ENCODE measurements at regions not wholly inside any gene's neighbourhood (a gene's known extent, or its start where the extent isn't known, plus 50 kb on each side); places are given as distances from the start of the nearest gene placed in this dataset.
A peak's percentile ranks its signal among the peaks of the same experiment; 100 is the strongest.

GRCh38 chr12:54736549-54736948, 88.4 kb upstream of the DCD start:
- TF ChIP-seq, protein P1, sequence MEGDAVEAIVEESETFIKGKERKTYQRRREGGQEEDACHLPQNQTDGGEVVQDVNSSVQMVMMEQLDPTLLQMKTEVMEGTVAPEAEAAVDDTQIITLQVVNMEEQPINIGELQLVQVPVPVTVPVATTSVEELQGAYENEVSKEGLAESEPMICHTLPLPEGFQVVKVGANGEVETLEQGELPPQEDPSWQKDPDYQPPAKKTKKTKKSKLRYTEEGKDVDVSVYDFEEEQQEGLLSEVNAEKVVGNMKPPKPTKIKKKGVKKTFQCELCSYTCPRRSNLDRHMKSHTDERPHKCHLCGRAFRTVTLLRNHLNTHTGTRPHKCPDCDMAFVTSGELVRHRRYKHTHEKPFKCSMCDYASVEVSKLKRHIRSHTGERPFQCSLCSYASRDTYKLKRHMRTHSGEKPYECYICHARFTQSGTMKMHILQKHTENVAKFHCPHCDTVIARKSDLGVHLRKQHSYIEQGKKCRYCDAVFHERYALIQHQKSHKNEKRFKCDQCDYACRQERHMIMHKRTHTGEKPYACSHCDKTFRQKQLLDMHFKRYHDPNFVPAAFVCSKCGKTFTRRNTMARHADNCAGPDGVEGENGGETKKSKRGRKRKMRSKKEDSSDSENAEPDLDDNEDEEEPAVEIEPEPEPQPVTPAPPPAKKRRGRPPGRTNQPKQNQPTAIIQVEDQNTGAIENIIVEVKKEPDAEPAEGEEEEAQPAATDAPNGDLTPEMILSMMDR (IDR thresholded peaks at IDR 0.05; ENCODE audit: borderline replicate concordance, extremely low read depth, insufficient read depth): no peak

DNA sequence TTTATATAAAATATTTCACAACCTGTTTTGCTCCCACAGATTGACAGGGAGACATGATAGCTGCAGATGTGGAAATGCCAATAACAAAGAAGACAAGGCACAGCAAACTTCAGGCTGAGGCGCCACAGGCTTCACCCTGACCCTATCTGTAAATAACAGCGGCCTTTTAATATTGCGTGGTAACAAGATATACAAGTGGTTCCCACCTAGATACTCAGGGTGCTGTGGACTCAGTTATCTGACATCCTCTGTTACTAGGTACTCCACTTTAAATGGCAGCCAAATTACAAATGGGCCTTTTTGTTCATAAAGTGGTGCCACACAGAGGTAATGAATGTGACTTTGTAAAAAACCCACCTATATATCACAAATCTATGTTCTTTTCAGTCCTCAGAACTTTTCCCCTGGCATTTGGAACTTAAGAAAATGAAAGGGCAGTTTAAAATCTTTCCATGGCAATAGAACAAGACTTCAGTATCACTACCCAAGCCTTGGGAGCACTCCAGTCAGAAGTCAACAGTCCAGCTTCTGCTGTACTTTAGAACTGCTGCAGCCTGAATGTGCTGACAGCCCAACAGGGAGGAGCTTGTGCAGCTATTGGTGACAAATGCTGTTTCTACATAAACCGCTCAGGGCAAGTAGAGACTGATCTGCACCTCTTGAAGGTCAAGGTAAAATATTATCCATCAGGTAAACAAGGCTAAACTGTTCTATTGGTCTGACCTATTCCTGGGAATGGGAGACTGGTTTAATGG, 86.2 kb upstream of the DCD start:
- Histone ChIP-seq H3K27ac (ENCODE audit: low read depth in 2 of 2, low read length in 2 of 2) (peak overlapping the region; percentile 51 to 81), H3K9ac (ENCODE audit: low read length in 3 of 3) (no peak overlapping the region), H3K36me3 (ENCODE audit: control insufficient read depth in 2 of 3, insufficient read depth in 3 of 3, low read length in 3 of 3) (no peaks in the 10 kb centered on the region), H3K9me3 (ENCODE audit: control insufficient read depth in 2 of 3, insufficient read depth in 1 of 3, low read length in 3 of 3) (no peaks in the 10 kb centered on the region), H3K4me1 (ENCODE audit: control insufficient read depth in 2 of 3, insufficient read depth in 2 of 3, low read depth in 1 of 3, low read length in 3 of 3) (no peaks in the 10 kb centered on the region), H3K4me3 (ENCODE audit: low read length in 3 of 3) (no peak overlapping the region), H3K27me3 (ENCODE audit: control insufficient read depth, insufficient read depth, low read length) (no peaks in the 10 kb centered on the region)
- DNase-seq (peak in 3 of 5 donors; percentile 29 to 52 (median 33)), FAIRE-seq (peak; percentile 84)
- TF ChIP-seq, protein P1 (IDR thresholded peaks at IDR 0.05; ENCODE audit: borderline replicate concordance, extremely low read depth, insufficient read depth): no peak
- intact Hi-C loops (cut with DNase I): no loop called here

More at GRCh38 chr12:54736549-54736948, 88.4 kb upstream of the DCD start:
- Histone ChIP-seq H3K4me3 (ENCODE audit: low read length in 3 of 3) (no peak overlapping the region), H3K27ac (ENCODE audit: low read depth in 2 of 2, low read length in 2 of 2) (no peak overlapping the region), H3K9me3 (ENCODE audit: control insufficient read depth in 2 of 3, insufficient read depth in 1 of 3, low read length in 3 of 3) (no peaks in the 10 kb centered on the region), H3K9ac (ENCODE audit: low read length in 3 of 3) (no peak overlapping the region), H3K4me1 (ENCODE audit: control insufficient read depth in 2 of 3, insufficient read depth in 2 of 3, low read depth in 1 of 3, low read length in 3 of 3) (no peaks in the 10 kb centered on the region), H3K36me3 (ENCODE audit: control insufficient read depth in 2 of 3, insufficient read depth in 3 of 3, low read length in 3 of 3) (no peaks in the 10 kb centered on the region), H3K27me3 (ENCODE audit: control insufficient read depth, insufficient read depth, low read length) (no peaks in the 10 kb centered on the region)
- FAIRE-seq (no peak), DNase-seq (no peak)
- intact Hi-C loops (cut with DNase I): no loop called here

DNA sequence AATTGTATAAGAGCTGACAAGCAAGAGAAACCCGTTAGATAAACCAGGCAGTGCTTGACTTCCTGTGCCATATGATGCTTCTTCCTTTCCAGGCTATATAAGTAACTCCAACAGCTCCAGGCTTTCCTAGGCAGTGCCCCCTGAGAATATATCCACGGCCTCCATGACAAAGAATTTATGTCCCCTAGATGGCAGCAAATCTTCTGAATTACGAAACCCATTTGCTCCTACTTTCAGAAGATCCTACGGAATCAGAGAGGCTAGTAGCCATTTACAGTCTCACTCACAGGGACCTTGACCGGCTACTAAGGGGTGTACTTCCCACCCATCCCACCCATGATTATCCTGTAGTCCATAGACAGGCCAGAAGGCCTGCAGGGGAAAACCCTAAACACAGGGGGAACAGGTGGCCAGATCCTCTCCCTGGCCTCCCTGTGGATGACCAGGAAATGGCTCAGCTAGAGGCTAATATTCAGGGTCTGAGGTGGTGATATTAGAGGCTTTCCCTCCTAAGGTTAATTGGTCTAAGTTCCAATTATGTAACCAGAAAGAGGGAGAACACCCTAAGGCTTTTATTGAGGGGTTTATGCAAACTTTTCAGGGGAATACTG, 77.2 kb upstream of the DCD start:
- DNase-seq: peak in 2 of 5 donors; percentile 52 to 60
- no peak for FAIRE-seq
- intact Hi-C loops (cut with DNase I): no loop called here

More for the DNA sequence above, 77.2 kb upstream of the DCD start:
- no peaks in the 10 kb centered on the region for H3K27me3 ChIP-seq (ENCODE audit: control insufficient read depth, insufficient read depth, low read length)
- no peaks in the 10 kb centered on the region for H3K9me3 ChIP-seq (ENCODE audit: control insufficient read depth in 2 of 3, insufficient read depth in 1 of 3, low read length in 3 of 3)
- H3K4me3 ChIP-seq (ENCODE audit: low read length in 3 of 3): no peak overlapping the region
- no peak overlapping the region for H3K9ac ChIP-seq (ENCODE audit: low read length in 3 of 3)
- TF ChIP-seq, protein P1 (IDR thresholded peaks at IDR 0.05; ENCODE audit: borderline replicate concordance, extremely low read depth, insufficient read depth): peak; percentile 44
- H3K36me3 ChIP-seq (ENCODE audit: control insufficient read depth in 2 of 3, insufficient read depth in 3 of 3, low read length in 3 of 3): no peaks in the 10 kb centered on the region
- peaks cover 0 to 7% (median 3%) of the 10 kb centered on the region in 3 donors for H3K4me1 ChIP-seq (ENCODE audit: control insufficient read depth in 2 of 3, insufficient read depth in 2 of 3, low read depth in 1 of 3, low read length in 3 of 3)
- H3K27ac ChIP-seq (ENCODE audit: low read depth in 2 of 2, low read length in 2 of 2): no peak overlapping the region

Data from kidney (tissue), 13 donors.